BE2C (cell line): ENCODE measurements at regions not wholly inside any gene's neighbourhood (a gene's known extent, or its start where the extent isn't known, plus 50 kb on each side); places are given as distances from the start of the nearest gene placed in this dataset.

Source experiments
- DNase-seq: peaks from one replicate; pipeline ENCODE4 v3.0.0-alpha.2; 2020
- H3K27me3 ChIP-seq: fragments of 250-450 bp; sonication (Bioruptor Pico); 2 replicates; pipeline ENCODE4 v1.5.1; 2020; ENCODE audit warnings: mild to moderate bottlenecking
- H3K36me3 ChIP-seq: fragments of 250-450 bp; sonication (Bioruptor Pico); 2 replicates; pipeline ENCODE4 v1.5.1; 2020; ENCODE audit warnings: mild to moderate bottlenecking
- H3K4me1 ChIP-seq: fragments of 250-450 bp; sonication (Bioruptor Pico); 2 replicates; pipeline ENCODE4 v1.5.1; 2020
- H3K4me3 ChIP-seq: 2 replicates; pipeline ENCODE4 v1.5.1; 2011; ENCODE audit warnings: low read depth, low read length
- H3K9me3 ChIP-seq: fragments of 250-450 bp; sonication (Bioruptor Pico); 2 replicates; pipeline ENCODE4 v1.5.1; 2020
- TF ChIP-seq, protein P1 (sequence below): IDR thresholded peaks from 2 replicates; pipeline ENCODE4 v1.5.1; 2012; ENCODE audit warnings: mild to moderate bottlenecking, low read depth, low read length

DNA sequence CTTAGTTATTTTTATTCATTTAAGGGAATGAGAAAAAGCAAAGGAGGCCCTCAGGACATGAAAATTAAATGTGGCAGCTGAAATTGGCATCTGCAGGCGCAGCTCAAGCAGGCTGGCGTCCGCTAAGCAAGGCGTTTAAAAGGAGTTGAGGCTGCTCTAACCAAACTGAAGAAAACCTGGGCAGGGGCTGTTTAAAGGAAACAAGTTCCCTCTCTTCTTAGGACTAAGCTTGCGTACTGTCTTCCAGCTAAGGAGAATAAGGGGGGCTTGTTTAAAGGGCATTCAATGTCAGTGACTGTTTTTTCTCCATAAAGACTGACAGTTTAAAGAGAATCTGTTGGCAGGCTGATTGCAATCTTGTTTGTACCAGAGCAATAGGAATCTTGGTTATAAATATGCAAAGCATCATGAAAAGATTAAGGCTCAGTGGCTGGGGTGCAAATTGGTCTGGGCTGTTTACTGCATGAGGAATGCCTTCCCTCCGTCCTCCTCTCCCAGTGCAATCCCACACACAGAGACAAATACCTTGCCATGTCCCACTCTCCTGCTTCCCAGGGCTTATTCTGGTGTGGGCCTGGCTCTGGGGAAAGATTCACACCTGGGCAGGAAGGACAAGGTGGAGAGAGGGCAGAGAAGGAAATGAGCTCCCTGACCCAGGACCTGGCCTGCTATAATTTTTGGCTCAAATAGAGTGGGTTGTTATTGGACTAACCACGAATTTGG, 85.9 kb upstream of the LIFR start:
- H3K36me3 ChIP-seq = no peaks in the 10 kb centered on the region
- TF ChIP-seq, protein P1, sequence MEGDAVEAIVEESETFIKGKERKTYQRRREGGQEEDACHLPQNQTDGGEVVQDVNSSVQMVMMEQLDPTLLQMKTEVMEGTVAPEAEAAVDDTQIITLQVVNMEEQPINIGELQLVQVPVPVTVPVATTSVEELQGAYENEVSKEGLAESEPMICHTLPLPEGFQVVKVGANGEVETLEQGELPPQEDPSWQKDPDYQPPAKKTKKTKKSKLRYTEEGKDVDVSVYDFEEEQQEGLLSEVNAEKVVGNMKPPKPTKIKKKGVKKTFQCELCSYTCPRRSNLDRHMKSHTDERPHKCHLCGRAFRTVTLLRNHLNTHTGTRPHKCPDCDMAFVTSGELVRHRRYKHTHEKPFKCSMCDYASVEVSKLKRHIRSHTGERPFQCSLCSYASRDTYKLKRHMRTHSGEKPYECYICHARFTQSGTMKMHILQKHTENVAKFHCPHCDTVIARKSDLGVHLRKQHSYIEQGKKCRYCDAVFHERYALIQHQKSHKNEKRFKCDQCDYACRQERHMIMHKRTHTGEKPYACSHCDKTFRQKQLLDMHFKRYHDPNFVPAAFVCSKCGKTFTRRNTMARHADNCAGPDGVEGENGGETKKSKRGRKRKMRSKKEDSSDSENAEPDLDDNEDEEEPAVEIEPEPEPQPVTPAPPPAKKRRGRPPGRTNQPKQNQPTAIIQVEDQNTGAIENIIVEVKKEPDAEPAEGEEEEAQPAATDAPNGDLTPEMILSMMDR = no peak
- H3K4me1 ChIP-seq = peaks cover 9% of the 10 kb centered on the region
- H3K4me3 ChIP-seq = no peak overlapping the region
- no peaks in the 10 kb centered on the region for H3K27me3 ChIP-seq
- DNase-seq = no peak
- no peaks in the 10 kb centered on the region for H3K9me3 ChIP-seq

GRCh38 chr5:38643616-38644015, 87.2 kb upstream of the LIFR start:
- Histone ChIP-seq H3K36me3 (no peaks in the 10 kb centered on the region), H3K9me3 (no peaks in the 10 kb centered on the region), H3K27me3 (no peaks in the 10 kb centered on the region), H3K4me3 (no peak overlapping the region), H3K4me1 (peaks cover 9% of the 10 kb centered on the region)
- TF ChIP-seq, protein P1 = no peak
- DNase-seq = no peak

DNA sequence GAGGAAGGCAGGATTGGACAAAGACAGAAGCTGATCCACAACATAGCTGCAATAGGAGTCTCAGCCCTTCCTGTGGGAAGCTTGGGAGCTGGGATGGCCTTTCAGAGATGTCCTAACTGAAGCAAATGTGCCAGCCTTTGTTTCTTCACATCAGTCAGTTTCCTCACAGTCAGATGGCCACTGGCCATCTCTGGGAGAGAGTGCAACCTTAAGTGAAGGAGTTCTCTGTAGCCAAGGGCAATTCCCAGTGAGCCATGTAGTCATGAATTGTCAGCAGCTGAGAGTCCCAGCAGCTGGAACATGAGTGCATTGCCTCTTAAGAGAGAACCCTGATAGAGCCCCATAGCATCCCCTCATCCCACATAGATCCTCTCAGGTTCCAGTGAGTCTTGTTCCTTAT, 89.1 kb upstream of the LIFR start:
- DNase-seq = no peak
- Histone ChIP-seq H3K9me3 (no peaks in the 10 kb centered on the region), H3K4me3 (no peak overlapping the region), H3K27me3 (no peaks in the 10 kb centered on the region), H3K4me1 (peaks cover 9% of the 10 kb centered on the region), H3K36me3 (no peaks in the 10 kb centered on the region)
- TF ChIP-seq, protein P1 = no peak

DNA sequence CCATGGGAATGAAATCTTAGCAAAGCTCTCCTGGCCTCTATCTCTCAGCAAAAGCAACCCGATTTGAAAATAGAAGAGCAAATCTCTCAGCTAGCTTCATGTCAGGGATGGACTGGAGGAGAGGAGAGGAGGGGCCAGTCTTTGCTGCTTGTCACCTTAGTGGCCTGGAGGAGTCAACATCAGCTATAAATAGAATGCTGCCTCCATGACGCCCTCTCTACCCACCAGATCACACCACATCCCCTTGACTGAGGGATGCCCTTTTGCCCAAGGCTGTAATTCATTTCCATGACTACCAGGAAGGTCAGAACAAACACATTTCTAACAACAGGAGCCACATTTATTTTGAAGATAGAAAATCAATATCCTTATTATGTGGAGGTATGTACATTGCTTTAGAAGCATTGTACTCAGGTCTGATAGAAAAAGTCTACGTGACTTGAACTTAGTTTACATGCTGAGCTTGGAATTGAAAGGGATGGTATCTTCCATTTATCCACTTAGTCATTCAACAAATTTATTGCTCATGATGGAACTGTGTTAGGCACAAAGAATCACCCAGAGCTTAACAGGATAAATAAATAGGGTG, 92.4 kb upstream of the LIFR start:
- H3K36me3 ChIP-seq = no peaks in the 10 kb centered on the region
- TF ChIP-seq, protein P1 = no peak
- H3K27me3 ChIP-seq = no peaks in the 10 kb centered on the region
- H3K9me3 ChIP-seq = no peaks in the 10 kb centered on the region
- H3K4me3 ChIP-seq = no peak overlapping the region
- no peak for DNase-seq
- H3K4me1 ChIP-seq = no peaks in the 10 kb centered on the region

GRCh38 chr5:38650540-38650939, 94.1 kb upstream of the LIFR start:
- no peaks in the 10 kb centered on the region for H3K9me3 ChIP-seq
- peak overlapping the region; percentile 57 for H3K4me3 ChIP-seq
- H3K4me1 ChIP-seq = no peaks in the 10 kb centered on the region
- TF ChIP-seq, protein P1 = no peak
- no peak for DNase-seq
- no peaks in the 10 kb centered on the region for H3K36me3 ChIP-seq
- no peaks in the 10 kb centered on the region for H3K27me3 ChIP-seq

DNA sequence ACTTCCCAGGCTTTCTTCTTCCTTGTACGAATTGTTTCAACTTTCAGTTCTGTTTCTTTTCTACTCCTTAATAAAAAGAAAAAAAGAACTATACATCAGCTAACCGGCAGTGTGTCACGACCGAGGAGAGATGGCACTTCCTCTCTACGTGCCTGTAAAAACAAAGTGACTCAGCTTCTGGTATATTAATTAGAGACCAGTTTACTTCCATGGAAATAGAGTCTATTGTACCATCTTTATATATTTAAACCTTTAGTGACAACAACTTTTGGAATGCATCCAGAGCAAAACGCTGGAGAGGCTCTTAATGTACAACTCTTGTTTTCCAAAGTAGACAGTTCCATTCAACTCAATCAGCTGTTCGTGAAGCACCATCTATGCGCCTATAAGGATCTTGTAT, 94.5 kb upstream of the LIFR start:
- no peaks in the 10 kb centered on the region for H3K36me3 ChIP-seq
- TF ChIP-seq, protein P1 = no peak
- no peak for DNase-seq
- H3K27me3 ChIP-seq = no peaks in the 10 kb centered on the region
- peak overlapping the region; percentile 57 for H3K4me3 ChIP-seq
- no peaks in the 10 kb centered on the region for H3K4me1 ChIP-seq
- no peaks in the 10 kb centered on the region for H3K9me3 ChIP-seq
